ENCODE measurements at regions not wholly inside any gene's neighbourhood (a gene's known extent, or its start where the extent isn't known, plus 50 kb on each side); places are given as distances from the start of the nearest gene placed in this dataset.

GRCh38 chr10:47077386-47077785 is 166.2 kb downstream of the PTPN20 start:
- TF ChIP-seq RAD21 (IDR thresholded peaks at IDR 0.05) (no peak), ATF3 (IDR thresholded peaks at IDR 0.05) (no peak), YY1 (IDR thresholded peaks at IDR 0.05) (no peak)
- Histone ChIP-seq H3K36me3 (ENCODE audit: control insufficient read depth in 4 of 4, insufficient read depth in 3 of 4, low read depth in 1 of 4, low read length in 3 of 4) (no peaks in the 10 kb centered on the region), H3K27me3 (ENCODE audit: control insufficient read depth in 4 of 4, insufficient read depth in 4 of 4, low read length in 3 of 4) (peaks cover 0 to 9% (median 0%) of the 10 kb centered on the region in 4 donors), H3K4me3 (ENCODE audit: low read depth in 1 of 3, low read length in 3 of 3) (no peak overlapping the region), H3K4me1 (ENCODE audit: control insufficient read depth in 4 of 4, insufficient read depth in 4 of 4, low read length in 3 of 4) (no peaks in the 10 kb centered on the region), H3K9me3 (ENCODE audit: control insufficient read depth in 4 of 4, low read length in 3 of 4) (no peaks in the 10 kb centered on the region), H3K27ac (ENCODE audit: low read depth in 1 of 2, low read length in 2 of 2) (no peak overlapping the region), H3K9ac (ENCODE audit: low read depth in 1 of 2, low read length in 2 of 2) (no peak overlapping the region)
- 85% methylated on average over 9 of the region's 9 CpGs for WGBS
- no peak for DNase-seq (ENCODE audit: low spot score)

GRCh38 chr10:47077941-47078340 is 166.7 kb downstream of the PTPN20 start:
- no peak for DNase-seq (ENCODE audit: low spot score)
- no peaks in the 10 kb centered on the region for H3K4me1 ChIP-seq (ENCODE audit: control insufficient read depth in 4 of 4, insufficient read depth in 4 of 4, low read length in 3 of 4)
- H3K9me3 ChIP-seq (ENCODE audit: control insufficient read depth in 4 of 4, low read length in 3 of 4), result no peaks in the 10 kb centered on the region
- no peaks in the 10 kb centered on the region for H3K36me3 ChIP-seq (ENCODE audit: control insufficient read depth in 4 of 4, insufficient read depth in 3 of 4, low read depth in 1 of 4, low read length in 3 of 4)
- TF ChIP-seq EGR1 (IDR thresholded peaks at IDR 0.05; ENCODE audit: low read depth in 2 of 2) (no peak), RAD21 (IDR thresholded peaks at IDR 0.05) (no peak), GABPA (IDR thresholded peaks at IDR 0.05 in 1 of 2, conservative IDR thresholded peaks at IDR 0.05 in 1 of 2) (no peak), SP1 (IDR thresholded peaks at IDR 0.05) (no peak), FOXA1 (IDR thresholded peaks at IDR 0.05) (no peak), ATF3 (IDR thresholded peaks at IDR 0.05) (no peak), REST (IDR thresholded peaks at IDR 0.05) (no peak), NR2F2 (IDR thresholded peaks at IDR 0.05) (no peak)
- no peak overlapping the region for H3K27ac ChIP-seq (ENCODE audit: low read depth in 1 of 2, low read length in 2 of 2)
- no peak overlapping the region for H3K9ac ChIP-seq (ENCODE audit: low read depth in 1 of 2, low read length in 2 of 2)
- no peak overlapping the region for H3K4me3 ChIP-seq (ENCODE audit: low read depth in 1 of 3, low read length in 3 of 3)
- peaks cover 0 to 6% (median 0%) of the 10 kb centered on the region in 4 donors for H3K27me3 ChIP-seq (ENCODE audit: control insufficient read depth in 4 of 4, insufficient read depth in 4 of 4, low read length in 3 of 4)
- WGBS, result 91% methylated on average over 8 of the region's 8 CpGs

- no peak overlapping the region for H3K4me3 ChIP-seq (ENCODE audit: low read depth in 1 of 3, low read length in 3 of 3)
- DNase-seq (ENCODE audit: low spot score), result no peak
- peaks cover 0 to 3% (median 0%) of the 10 kb centered on the region in 4 donors for H3K27me3 ChIP-seq (ENCODE audit: control insufficient read depth in 4 of 4, insufficient read depth in 4 of 4, low read length in 3 of 4)
- no peak overlapping the region for H3K9ac ChIP-seq (ENCODE audit: low read depth in 1 of 2, low read length in 2 of 2)
- no peaks in the 10 kb centered on the region for H3K36me3 ChIP-seq (ENCODE audit: control insufficient read depth in 4 of 4, insufficient read depth in 3 of 4, low read depth in 1 of 4, low read length in 3 of 4)
- TF ChIP-seq EGR1 (IDR thresholded peaks at IDR 0.05; ENCODE audit: low read depth in 2 of 2), result no peak
- TF ChIP-seq MAX (IDR thresholded peaks at IDR 0.05), result no peak
- no peak for TF ChIP-seq TAF1 (conservative IDR thresholded peaks at IDR 0.05)
- TF ChIP-seq RXRA (IDR thresholded peaks at IDR 0.05), result no peak
- TF ChIP-seq FOXA1 (IDR thresholded peaks at IDR 0.05), result no peak
- no peak for TF ChIP-seq GABPA (IDR thresholded peaks at IDR 0.05 in 1 of 2, conservative IDR thresholded peaks at IDR 0.05 in 1 of 2)
- TF ChIP-seq SP1 (IDR thresholded peaks at IDR 0.05), result no peak
- no peak for TF ChIP-seq ZBTB33 (IDR thresholded peaks at IDR 0.05)
- TF ChIP-seq CTCF (IDR thresholded peaks at IDR 0.05; ENCODE audit: low read depth, low read length, missing input control), result no peak
- TF ChIP-seq RAD21 (IDR thresholded peaks at IDR 0.05), result no peak
- no peak for TF ChIP-seq YY1 (IDR thresholded peaks at IDR 0.05)
- TF ChIP-seq HNF4G (IDR thresholded peaks at IDR 0.05), result no peak
- TF ChIP-seq FOXA2 (IDR thresholded peaks at IDR 0.05), result no peak
- TF ChIP-seq JUND (IDR thresholded peaks at IDR 0.05), result no peak
- no peak overlapping the region for H3K27ac ChIP-seq (ENCODE audit: low read depth in 1 of 2, low read length in 2 of 2)
- 81% methylated on average over 8 of the region's 8 CpGs for WGBS
- H3K9me3 ChIP-seq (ENCODE audit: control insufficient read depth in 4 of 4, low read length in 3 of 4), result no peaks in the 10 kb centered on the region
- no peaks in the 10 kb centered on the region for H3K4me1 ChIP-seq (ENCODE audit: control insufficient read depth in 4 of 4, insufficient read depth in 4 of 4, low read length in 3 of 4)
Observed at GRCh38 chr10:47078393-47079203, 167.4 kb downstream of the PTPN20 start.

All from liver (tissue), 8 donors.